ENCODE measurements at regions not wholly inside any gene's neighbourhood (a gene's known extent, or its start where the extent isn't known, plus 50 kb on each side); places are given as distances from the start of the nearest gene placed in this dataset.

DNA sequence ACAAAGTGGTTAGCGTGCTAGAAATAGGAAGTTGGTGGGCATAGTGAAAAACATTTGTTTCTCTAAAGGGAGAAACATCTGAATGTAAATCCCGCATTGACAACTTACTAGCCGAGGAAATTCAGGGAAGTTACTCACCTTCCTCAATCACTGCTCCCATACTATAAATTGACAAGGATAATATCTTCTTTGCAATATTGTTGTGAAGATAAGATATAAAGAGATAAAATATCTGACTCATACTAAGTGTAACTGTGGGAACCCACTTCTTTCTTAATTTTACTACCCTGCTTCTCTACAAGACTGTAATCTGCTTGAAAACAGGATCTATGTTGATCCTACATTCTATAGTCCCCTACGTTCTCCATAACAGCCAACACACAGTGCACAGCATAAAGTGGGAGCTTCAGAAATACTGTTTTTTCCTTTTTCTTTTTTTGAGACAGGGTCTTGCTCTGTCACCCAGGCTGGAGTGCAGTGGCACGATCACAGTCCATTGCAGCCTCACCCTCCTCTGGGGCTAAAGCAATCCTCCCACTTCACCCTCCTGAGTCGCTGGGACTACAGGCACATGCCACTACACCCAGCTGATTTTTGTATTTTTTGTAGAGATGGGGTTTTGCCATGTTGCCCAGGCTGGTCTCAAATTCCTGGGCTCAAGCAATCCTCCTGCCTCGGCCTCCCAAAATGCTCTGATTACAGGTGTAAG, 57.4 kb upstream of the C1orf21 start:
- no peak for DNase-seq

DNA sequence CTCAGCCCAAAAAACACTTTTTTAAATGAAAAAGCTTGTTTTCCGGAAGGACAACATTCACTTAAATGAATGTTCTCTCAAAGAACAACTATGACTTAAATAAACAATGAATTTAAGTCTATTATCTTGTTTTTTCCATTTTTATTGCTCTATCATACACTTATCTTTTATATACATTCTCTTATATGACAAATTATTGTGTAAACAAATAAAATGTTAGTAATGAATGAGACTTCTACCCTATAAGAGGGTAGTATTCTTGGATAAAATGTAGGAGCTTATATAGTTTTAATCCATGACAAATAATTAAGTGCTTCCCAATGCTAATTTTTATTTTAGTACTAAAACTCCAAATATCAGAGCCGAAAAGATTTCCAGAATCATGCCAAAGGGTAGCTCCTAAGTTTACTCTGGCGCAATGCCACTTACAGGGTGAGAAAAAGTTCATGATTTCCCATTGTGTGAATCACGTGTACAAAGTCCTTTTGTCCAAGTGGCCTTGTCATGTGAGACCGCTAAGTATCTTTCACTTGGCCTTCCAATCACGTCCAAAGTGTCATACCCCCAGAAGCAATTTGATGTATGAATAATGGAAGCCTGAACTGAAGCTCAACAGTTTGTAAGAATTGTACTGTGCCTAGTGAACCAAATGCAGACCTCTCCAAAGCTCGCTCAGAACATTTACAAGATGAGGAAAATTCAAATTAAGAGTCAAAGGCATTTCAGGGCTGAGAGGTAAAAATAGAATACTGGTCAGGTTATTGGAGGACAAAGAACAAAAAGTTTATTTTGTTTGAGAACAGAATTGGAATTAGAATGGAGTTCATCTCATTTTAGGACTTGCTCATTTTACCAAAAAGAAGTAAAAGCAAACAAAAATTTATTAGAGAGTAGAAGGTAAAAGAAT, 56.6 kb upstream of the C1orf21 start:
- no peak for DNase-seq

DNA sequence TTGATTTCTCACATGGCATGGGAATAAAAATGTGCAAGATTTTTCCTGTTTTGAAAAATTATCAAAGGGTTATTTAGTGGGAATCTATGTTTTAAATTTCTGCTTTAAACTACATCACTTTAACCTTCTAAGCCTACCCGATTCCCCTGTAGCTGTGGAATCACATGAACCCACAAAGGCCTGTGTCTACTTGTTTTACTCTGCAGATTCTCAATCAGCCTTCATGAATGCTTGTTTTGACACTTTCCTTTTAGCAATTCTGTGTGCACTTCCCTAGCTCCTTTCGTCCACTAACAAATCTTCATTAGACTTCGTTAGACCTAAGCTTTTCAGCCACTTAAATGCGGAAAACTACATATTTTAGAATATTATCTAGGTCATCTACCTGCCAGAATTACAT, 56.0 kb upstream of the C1orf21 start:
- no peak for DNase-seq
